ENCODE measurements at regions not wholly inside any gene's neighbourhood (a gene's known extent, or its start where the extent isn't known, plus 50 kb on each side); places are given as distances from the start of the nearest gene placed in this dataset.

GRCh38 chr4:147318586-147318985, 162.3 kb upstream of the EDNRA start:
- Histone ChIP-seq H3K23ac (ENCODE audit: insufficient read length) (no peak overlapping the region), H3K27me3 (replicated peaks in 1 of 4; ENCODE audit: control insufficient read depth in 3 of 4, extremely low read depth in 1 of 4, insufficient read depth in 3 of 4, low read length in 3 of 4) (no peaks in the 10 kb centered on the region), H3K79me2 (ENCODE audit: control insufficient read depth in 1 of 2, insufficient read depth in 2 of 2, low read length in 2 of 2) (no peaks in the 10 kb centered on the region), H3K4me1 (replicated peaks in 1 of 4; ENCODE audit: control insufficient read depth in 3 of 4, insufficient read depth in 4 of 4, low read length in 3 of 4) (no peaks in the 10 kb centered on the region), H4K91ac (replicated peaks; ENCODE audit: insufficient read length, low read length) (no peak overlapping the region), H3K9ac (replicated peaks in 1 of 4; ENCODE audit: extremely low read depth in 1 of 4, low read depth in 3 of 4, low read length in 3 of 4) (no peak overlapping the region), H4K20me1 (replicated peaks in 1 of 2; ENCODE audit: control insufficient read depth in 1 of 2, insufficient read depth in 2 of 2, low read length in 2 of 2) (no peaks in the 10 kb centered on the region), H3K9me3 (ENCODE audit: insufficient read depth in 2 of 2, low read depth in 1 of 2, low read length in 1 of 2) (no peaks in the 10 kb centered on the region), H2BK12ac (ENCODE audit: low read depth, low read length) (no peak overlapping the region), H3K14ac (ENCODE audit: insufficient read length) (no peak overlapping the region), H2AFZ (ENCODE audit: low read length) (no peak overlapping the region), H3K56ac (replicated peaks; ENCODE audit: insufficient read length, low read depth, low read length) (no peak overlapping the region), H3K4ac (replicated peaks; ENCODE audit: insufficient read length, low read depth, low read length) (no peak overlapping the region), H3K36me3 (ENCODE audit: control insufficient read depth in 2 of 4, insufficient read depth in 4 of 4, low read length in 3 of 4) (no peaks in the 10 kb centered on the region), H4K5ac (ENCODE audit: insufficient read length, low read depth, low read length) (no peak overlapping the region), H2BK120ac (replicated peaks; ENCODE audit: low read depth, low read length) (no peak overlapping the region), H3K23me2 (ENCODE audit: low read depth, low read length) (no peaks in the 10 kb centered on the region), H3K4me2 (ENCODE audit: insufficient read depth in 1 of 2, low read depth in 2 of 2, low read length in 2 of 2) (no peak overlapping the region), H2BK20ac (ENCODE audit: low read length) (no peak overlapping the region), H3K4me3 (ENCODE audit: extremely low read depth in 1 of 4, insufficient read depth in 2 of 4, low read depth in 3 of 4, low read length in 4 of 4) (no peak overlapping the region), H2BK15ac (ENCODE audit: low read length) (no peak overlapping the region), H4K8ac (ENCODE audit: extremely low read depth, insufficient read depth, low read length) (no peak overlapping the region), H3K18ac (ENCODE audit: extremely low read depth, low read length) (no peak overlapping the region), H2BK5ac (ENCODE audit: low read depth, low read length) (no peak overlapping the region), H3K79me1 (ENCODE audit: low read depth, low read length) (no peaks in the 10 kb centered on the region), H3K27ac (ENCODE audit: low read depth, low read length) (no peak overlapping the region), H2AK5ac (ENCODE audit: low read depth, low read length) (no peak overlapping the region)
- DNase-seq (ENCODE audit: low read depth in 1 of 2, low spot score in 2 of 2) (no peak), FAIRE-seq (no peak)
- 85% methylated on average over 3 of the region's 3 CpGs; no CpG with 5 or more reads in 1 of the 2 experiments for WGBS, 2 experiments (ENCODE audit: extremely low coverage in 1 of 2, insufficient coverage in 1 of 2, insufficient read length in 1 of 2, insufficient replicate concordance in 2 of 2, low coverage in 1 of 2, low lambda C conversion rate in 2 of 2, missing lambda C conversion rate in 1 of 2)
- CTCF ChIA-PET (ENCODE audit: partially characterized antibody): interaction anchor here (0.5 to 2.0 kb wide), 2 partner anchors 10 to 323 kb away, joined by 5 to 6 read pairs; no protein-coding TSS in a partner anchor
- POLR2A ChIA-PET (ENCODE audit: partially characterized antibody): no interaction called here
- TF ChIP-seq TEAD4 (IDR thresholded peaks at IDR 0.05; ENCODE audit: low read depth, low read length): no peak
- TF ChIP-seq HDAC2 (IDR thresholded peaks at IDR 0.05; ENCODE audit: borderline replicate concordance in 1 of 2, low read depth in 2 of 2, low read length in 2 of 2): no peak
- no peak for TF ChIP-seq FOSL1 (IDR thresholded peaks at IDR 0.05; ENCODE audit: insufficient read depth, low read depth, low read length)
- no peak for TF ChIP-seq BCL11A (IDR thresholded peaks at IDR 0.05; ENCODE audit: low read depth in 2 of 2, low read length in 2 of 2)
- TF ChIP-seq HDAC6 (IDR thresholded peaks at IDR 0.05; ENCODE audit: low read depth, low read length): no peak
- TF ChIP-seq CBX5 (IDR thresholded peaks at IDR 0.05; ENCODE audit: low read depth, low read length): no peak
- TF ChIP-seq RXRA (IDR thresholded peaks at IDR 0.05; ENCODE audit: insufficient read depth, low read depth, low read length): no peak
- no peak for TF ChIP-seq POLR2A (IDR thresholded peaks at IDR 0.05; ENCODE audit: control extremely low read depth in 1 of 2, low read depth in 2 of 2, low read length in 2 of 2)
- TF ChIP-seq SP4 (IDR thresholded peaks at IDR 0.05; ENCODE audit: low read length): no peak
- no peak for TF ChIP-seq CTCF (IDR thresholded peaks at IDR 0.05; ENCODE audit: control extremely low read depth in 1 of 3, insufficient read depth in 1 of 3, low read depth in 1 of 3, low read length in 3 of 3)
- no peak for TF ChIP-seq SIN3A (conservative IDR thresholded peaks at IDR 0.05 in 1 of 2, IDR thresholded peaks at IDR 0.05 in 1 of 2; ENCODE audit: low read depth in 1 of 2, low read length in 2 of 2)
- TF ChIP-seq CHD1 (IDR thresholded peaks at IDR 0.05; ENCODE audit: low read depth, low read length): no peak
